ENCODE measurements at regions not wholly inside any gene's neighbourhood (a gene's known extent, or its start where the extent isn't known, plus 50 kb on each side); places are given as distances from the start of the nearest gene placed in this dataset.

DNA sequence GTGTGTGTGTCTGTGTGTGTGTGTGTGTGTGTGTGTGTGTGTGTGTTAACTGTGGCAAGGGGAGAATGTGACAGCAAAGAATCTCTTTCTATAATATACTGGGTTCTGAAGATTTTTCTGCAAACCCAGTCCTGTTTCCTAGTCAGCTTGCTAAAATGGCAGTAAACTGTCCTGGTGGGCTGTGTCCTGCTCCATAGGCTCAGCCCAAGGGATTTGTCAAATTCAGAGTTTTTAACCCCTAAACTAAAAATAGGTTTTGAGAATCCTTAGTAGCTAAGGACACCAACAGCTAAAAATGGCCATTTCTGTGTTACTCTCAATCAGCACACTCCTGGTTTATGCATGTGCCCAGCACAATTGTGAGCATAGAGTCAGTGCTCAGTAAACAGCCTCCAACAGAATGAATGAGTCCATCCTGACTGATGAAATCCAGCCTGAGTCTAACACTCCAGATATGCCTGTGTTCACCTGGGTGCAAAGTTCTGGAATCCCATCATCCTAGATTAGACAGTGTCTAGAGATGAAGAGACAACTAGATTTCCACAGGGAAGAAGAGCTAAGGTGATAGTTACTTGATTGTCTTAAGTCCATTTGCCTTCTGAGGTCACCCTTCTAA is 192.6 kb downstream of the TTC6 start:
- no peak for DNase-seq (ENCODE audit: low spot score)
- H3K4me3 Mint-ChIP-seq (ENCODE audit: unreplicated experiment), result no peak overlapping the region
- peaks cover 8% of the 10 kb centered on the region for H3K4me1 Mint-ChIP-seq (ENCODE audit: unreplicated experiment)
- H3K36me3 Mint-ChIP-seq (ENCODE audit: low read depth, unreplicated experiment), result no peaks in the 10 kb centered on the region
- TF ChIP-seq, protein P1, sequence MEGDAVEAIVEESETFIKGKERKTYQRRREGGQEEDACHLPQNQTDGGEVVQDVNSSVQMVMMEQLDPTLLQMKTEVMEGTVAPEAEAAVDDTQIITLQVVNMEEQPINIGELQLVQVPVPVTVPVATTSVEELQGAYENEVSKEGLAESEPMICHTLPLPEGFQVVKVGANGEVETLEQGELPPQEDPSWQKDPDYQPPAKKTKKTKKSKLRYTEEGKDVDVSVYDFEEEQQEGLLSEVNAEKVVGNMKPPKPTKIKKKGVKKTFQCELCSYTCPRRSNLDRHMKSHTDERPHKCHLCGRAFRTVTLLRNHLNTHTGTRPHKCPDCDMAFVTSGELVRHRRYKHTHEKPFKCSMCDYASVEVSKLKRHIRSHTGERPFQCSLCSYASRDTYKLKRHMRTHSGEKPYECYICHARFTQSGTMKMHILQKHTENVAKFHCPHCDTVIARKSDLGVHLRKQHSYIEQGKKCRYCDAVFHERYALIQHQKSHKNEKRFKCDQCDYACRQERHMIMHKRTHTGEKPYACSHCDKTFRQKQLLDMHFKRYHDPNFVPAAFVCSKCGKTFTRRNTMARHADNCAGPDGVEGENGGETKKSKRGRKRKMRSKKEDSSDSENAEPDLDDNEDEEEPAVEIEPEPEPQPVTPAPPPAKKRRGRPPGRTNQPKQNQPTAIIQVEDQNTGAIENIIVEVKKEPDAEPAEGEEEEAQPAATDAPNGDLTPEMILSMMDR (IDR thresholded peaks at IDR 0.05; ENCODE audit: unreplicated experiment), result no peak
- peaks cover 1% of the 10 kb centered on the region for H3K27me3 Mint-ChIP-seq (ENCODE audit: unreplicated experiment)
- H3K27ac Mint-ChIP-seq (ENCODE audit: unreplicated experiment), result no peak overlapping the region
- H3K9me3 Mint-ChIP-seq (ENCODE audit: unreplicated experiment), result no peaks in the 10 kb centered on the region

DNA sequence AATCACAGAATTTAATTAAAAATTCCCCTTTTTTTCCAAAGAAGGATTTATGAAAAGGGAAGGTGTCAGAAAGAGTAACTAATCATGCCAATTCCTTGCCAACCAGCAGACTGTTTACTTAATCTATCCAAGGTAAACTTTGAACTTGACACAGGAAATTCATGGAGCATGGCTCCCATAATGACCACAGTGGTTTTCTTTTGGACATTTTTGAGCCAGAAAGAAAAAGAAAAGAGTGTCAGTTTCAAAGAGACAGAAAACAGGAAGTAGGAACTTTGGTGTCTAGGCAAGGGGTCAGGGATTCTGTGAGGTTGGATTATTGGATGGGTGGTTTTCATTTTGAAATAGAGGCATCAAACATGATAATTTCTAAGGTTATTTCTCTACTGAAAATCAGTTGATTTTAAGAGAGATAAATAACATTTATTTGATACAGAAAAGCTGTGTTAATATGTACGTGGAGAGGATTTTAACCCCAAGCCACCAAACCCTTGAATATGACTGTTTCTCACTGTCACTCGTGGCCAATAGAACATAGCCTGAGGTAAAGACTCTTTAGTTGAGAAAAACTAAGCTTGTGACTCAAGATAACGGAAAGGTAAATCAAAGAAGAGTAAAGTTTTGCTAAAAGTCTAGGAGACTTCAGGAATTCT is 196.1 kb downstream of the TTC6 start:
- Mint-ChIP-seq H3K9me3 (ENCODE audit: unreplicated experiment) (no peaks in the 10 kb centered on the region), H3K4me1 (ENCODE audit: unreplicated experiment) (peaks cover 8% of the 10 kb centered on the region), H3K27ac (ENCODE audit: unreplicated experiment) (no peak overlapping the region), H3K36me3 (ENCODE audit: low read depth, unreplicated experiment) (no peaks in the 10 kb centered on the region), H3K27me3 (ENCODE audit: unreplicated experiment) (peaks cover 1% of the 10 kb centered on the region), H3K4me3 (ENCODE audit: unreplicated experiment) (no peak overlapping the region)
- no peak for DNase-seq (ENCODE audit: low spot score)
- TF ChIP-seq, protein P1 (IDR thresholded peaks at IDR 0.05; ENCODE audit: unreplicated experiment), result no peak

DNA sequence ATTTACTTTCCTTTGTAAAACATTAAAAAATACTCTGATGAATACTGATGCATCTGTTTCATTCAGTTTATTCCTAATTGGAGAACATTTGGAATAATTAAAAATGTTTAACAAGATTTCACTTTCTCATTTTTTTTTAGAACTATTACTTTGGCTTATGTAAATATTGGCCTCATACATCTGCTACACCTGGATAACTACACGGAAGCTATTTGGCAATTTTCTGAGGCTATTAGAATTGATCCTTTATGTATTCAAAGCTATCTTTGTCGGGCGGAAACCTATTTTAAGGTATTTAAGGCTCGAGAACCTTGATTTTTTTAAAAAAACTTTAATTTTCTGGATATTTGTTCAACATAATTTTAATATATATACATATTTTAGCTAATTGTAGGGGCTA is 196.7 kb downstream of the TTC6 start:
- H3K9me3 Mint-ChIP-seq (ENCODE audit: unreplicated experiment), result no peaks in the 10 kb centered on the region
- peaks cover 1% of the 10 kb centered on the region for H3K27me3 Mint-ChIP-seq (ENCODE audit: unreplicated experiment)
- no peak overlapping the region for H3K4me3 Mint-ChIP-seq (ENCODE audit: unreplicated experiment)
- peaks cover 8% of the 10 kb centered on the region for H3K4me1 Mint-ChIP-seq (ENCODE audit: unreplicated experiment)
- TF ChIP-seq, protein P1 (IDR thresholded peaks at IDR 0.05; ENCODE audit: unreplicated experiment), result no peak
- DNase-seq (ENCODE audit: low spot score), result no peak
- no peaks in the 10 kb centered on the region for H3K36me3 Mint-ChIP-seq (ENCODE audit: low read depth, unreplicated experiment)
- H3K27ac Mint-ChIP-seq (ENCODE audit: unreplicated experiment), result no peak overlapping the region

DNA sequence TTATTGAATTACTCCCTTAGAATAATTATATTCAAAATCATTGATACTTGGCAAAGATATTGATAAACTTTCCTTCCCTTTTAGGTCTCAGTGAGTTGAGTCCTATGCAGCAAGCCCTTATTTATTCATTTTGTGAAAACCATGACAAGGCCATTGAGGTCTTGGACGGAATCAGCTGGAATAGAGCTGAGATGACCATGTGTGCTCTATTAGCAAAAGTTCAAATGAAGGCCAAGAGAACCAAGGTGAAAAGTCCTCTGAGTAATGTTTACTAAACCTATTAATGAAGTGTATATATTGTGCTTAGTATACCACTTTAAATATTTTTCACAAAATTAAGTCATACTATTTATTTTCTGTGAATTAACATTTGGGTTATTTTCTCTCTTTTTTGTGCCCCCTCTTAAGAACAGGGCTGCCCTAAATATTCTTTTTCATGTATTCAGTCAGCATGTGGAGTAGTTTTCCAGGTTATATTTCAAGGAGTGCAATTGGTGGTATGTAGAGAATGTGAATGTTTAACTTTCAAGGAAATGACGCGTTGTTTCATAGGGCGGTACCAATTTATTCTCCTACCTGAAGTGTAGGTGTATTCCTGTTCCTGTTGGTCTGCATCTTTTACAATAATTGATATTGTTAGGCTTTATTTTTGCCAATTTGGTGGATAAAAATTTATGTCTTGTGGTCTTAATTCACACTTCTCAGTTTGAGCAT is 201.4 kb downstream of the TTC6 start:
- no peaks in the 10 kb centered on the region for H3K36me3 Mint-ChIP-seq (ENCODE audit: low read depth, unreplicated experiment)
- no peak overlapping the region for H3K4me3 Mint-ChIP-seq (ENCODE audit: unreplicated experiment)
- DNase-seq (ENCODE audit: low spot score), result no peak
- no peaks in the 10 kb centered on the region for H3K4me1 Mint-ChIP-seq (ENCODE audit: unreplicated experiment)
- H3K27ac Mint-ChIP-seq (ENCODE audit: unreplicated experiment), result no peak overlapping the region
- H3K27me3 Mint-ChIP-seq (ENCODE audit: unreplicated experiment), result no peaks in the 10 kb centered on the region
- TF ChIP-seq, protein P1 (IDR thresholded peaks at IDR 0.05; ENCODE audit: unreplicated experiment), result no peak
- H3K9me3 Mint-ChIP-seq (ENCODE audit: unreplicated experiment), result no peaks in the 10 kb centered on the region

DNA sequence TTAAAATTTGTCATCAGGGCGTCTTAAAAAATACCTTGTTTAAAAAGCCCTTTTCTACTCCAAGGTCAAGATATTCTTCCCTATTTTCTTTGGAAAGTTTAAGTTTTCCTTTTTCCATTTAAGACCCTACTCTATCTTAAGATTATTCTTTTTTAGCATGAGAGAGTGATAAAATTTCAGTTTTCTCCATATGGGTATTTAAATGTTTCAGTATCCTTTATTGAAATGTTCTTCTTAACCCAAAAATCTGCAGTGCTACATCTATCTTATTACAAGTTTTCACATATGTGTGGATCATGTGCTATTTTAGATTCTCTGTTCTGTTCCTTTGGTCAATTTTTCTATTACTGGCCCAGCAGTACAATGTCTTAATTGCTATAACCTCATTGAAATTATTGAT is 202.2 kb downstream of the TTC6 start:
- Mint-ChIP-seq H3K4me3 (ENCODE audit: unreplicated experiment) (no peak overlapping the region), H3K4me1 (ENCODE audit: unreplicated experiment) (no peaks in the 10 kb centered on the region), H3K27ac (ENCODE audit: unreplicated experiment) (no peak overlapping the region), H3K27me3 (ENCODE audit: unreplicated experiment) (no peaks in the 10 kb centered on the region), H3K9me3 (ENCODE audit: unreplicated experiment) (no peaks in the 10 kb centered on the region), H3K36me3 (ENCODE audit: low read depth, unreplicated experiment) (no peaks in the 10 kb centered on the region)
- no peak for DNase-seq (ENCODE audit: low spot score)
- TF ChIP-seq, protein P1 (IDR thresholded peaks at IDR 0.05; ENCODE audit: unreplicated experiment), result no peak

Measured in endothelial cell (in vitro differentiated cells).